Skin of body (tissue), 2 donors: ENCODE measurements at regions not wholly inside any gene's neighbourhood (a gene's known extent, or its start where the extent isn't known, plus 50 kb on each side); places are given as distances from the start of the nearest gene placed in this dataset. TPM values are rescaled to one million over a fixed set of nuclear protein-coding genes. Genes with fewer than 3 reads are reported as not detected.

Source experiments
- DNase-seq: peaks from one replicate; lab custom pipeline; 2025; lab: John Stamatoyannopoulos, UW
- small RNA-seq: library from RNA; depleted of rRNA; stranded (forward); fragments of <200 nt; gene quantifications from one replicate; pipeline ENCODE3, GENCODE V24; 2014; ENCODE audit warnings: low replicate concordance

- no peak for DNase-seq
These were observed 57.7 kb upstream of the EDNRA start for GRCh38 chr4:147423229-147423628.

DNA sequence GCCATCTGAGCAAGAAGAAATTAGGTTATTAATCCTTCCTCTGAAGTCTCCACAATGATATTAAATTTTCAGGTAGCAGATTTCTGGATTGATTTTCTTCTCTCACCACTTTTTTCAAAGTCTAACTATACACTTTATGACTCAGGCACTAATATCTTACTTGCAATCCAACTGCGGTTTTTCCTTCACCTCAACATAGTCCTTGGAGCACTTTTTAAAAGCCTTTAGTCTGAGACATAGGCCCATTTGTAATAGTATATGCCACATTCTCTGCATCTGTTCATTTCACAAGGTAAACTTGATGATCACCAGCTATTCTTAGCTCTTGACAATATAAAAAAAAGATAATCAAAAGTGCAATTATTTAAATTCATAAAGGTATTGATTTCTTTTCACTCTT is 55.9 kb upstream of the EDNRA start:
- no peak for DNase-seq

GRCh38 chr4:147428583-147428982 is 52.3 kb upstream of the EDNRA start:
- no peak for DNase-seq

DNA sequence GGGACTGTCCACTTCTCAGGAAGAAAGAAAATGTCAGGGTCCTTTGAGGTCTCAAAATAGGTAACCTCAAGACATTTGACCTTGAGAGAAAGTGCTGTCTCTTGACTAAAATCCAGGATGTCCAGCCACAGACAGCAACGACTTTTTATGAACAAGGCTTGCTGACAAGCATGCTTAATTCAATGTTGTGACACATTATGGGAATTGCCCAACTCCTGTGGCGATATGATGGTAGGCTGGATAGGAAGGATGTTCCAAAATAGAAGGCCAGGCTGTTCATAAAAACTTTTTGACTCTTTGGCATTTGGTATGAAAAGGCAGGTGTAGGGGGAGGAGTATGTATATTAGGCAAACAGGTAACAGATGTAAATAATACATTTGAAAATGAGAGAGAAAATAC is 50.8 kb upstream of the EDNRA start:
- DNase-seq: no peak

Small RNAs in the stretch of these regions (small RNA-seq; reads per million reads assigned to genes)
- gene MIR548G: not detected
